SK-N-MC (cell line): ENCODE measurements at regions not wholly inside any gene's neighbourhood (a gene's known extent, or its start where the extent isn't known, plus 50 kb on each side); places are given as distances from the start of the nearest gene placed in this dataset.
"Not testable (repeated sequence)": the region's sequence is repeated elsewhere in the genome, so short reads cannot be mapped to it uniquely, and the experiment has no call there.

ENCODE experiments used
- EZH2 ChIP-seq: fragments of 200-600 bp; sonication (generic); IDR thresholded peaks from one replicate; pipeline ENCODE4 v1.6.1; 2017; ENCODE audit warnings: antibody characterized with exemption
- POLR2AphosphoS5 ChIP-seq: IDR thresholded peaks from 2 replicates; pipeline ENCODE4 v1.6.1; 2012; ENCODE audit warnings: mild to moderate bottlenecking, low read depth, low read length, borderline replicate concordance

GRCh38 chrX:6988694-6989093 lies 158.8 kb upstream of the STS start:
- not testable (repeated sequence) for TF ChIP-seq EZH2, POLR2AphosphoS5
